Breast epithelium (tissue), 4 donors: ENCODE measurements at regions not wholly inside any gene's neighbourhood (a gene's known extent, or its start where the extent isn't known, plus 50 kb on each side); places are given as distances from the start of the nearest gene placed in this dataset.

ENCODE experiments used
- DNase-seq, 2 donors: peaks; one replicate each; pipeline ENCODE4 v3.0.0-alpha.2; 2019; ENCODE audit warnings: low spot score in 2 of 2
- H3K27ac ChIP-seq, 2 donors: fragments of 200-600 bp; sonication (generic) in 1 of 2; one replicate each; pipeline ENCODE4 v1.5.1; 2016 to 2019; ENCODE audit warnings: mild to moderate bottlenecking in 1 of 2
- H3K27me3 ChIP-seq, 2 donors: fragments of 200-600 bp; sonication (generic) in 1 of 2; one replicate each; pipeline versions ENCODE4 v1.5.1 to v1.6.0; 2017 to 2019; ENCODE audit warnings: control low read depth in 1 of 2, mild to moderate bottlenecking in 1 of 2
- H3K36me3 ChIP-seq: fragments of 200-600 bp; one replicate; pipeline ENCODE4 v1.5.1; 2019
- H3K4me1 ChIP-seq, 2 donors: fragments of 200-600 bp; sonication (generic); one replicate each; pipeline ENCODE4 v1.5.1; 2016 to 2019; ENCODE audit warnings: control low read depth in 1 of 2
- H3K4me3 ChIP-seq, 3 donors: fragments of 200-600 bp; sonication (generic); 1 replicate in 2 of 3; 2 replicates in 1 of 3; pipeline ENCODE4 v1.5.1; 2016 to 2019; ENCODE audit warnings: mild to moderate bottlenecking in 3 of 3, moderate library complexity in 2 of 3
- H3K9me3 ChIP-seq, 2 donors: fragments of 200-600 bp; sonication (generic) in 1 of 2; one replicate each; pipeline ENCODE4 v1.5.1; 2016 to 2019; ENCODE audit warnings: control low read depth in 1 of 2
- POLR2A ChIP-seq: fragments of 450-650 bp; IDR thresholded peaks from one replicate; pipeline ENCODE4 v1.6.1; 2016; ENCODE audit warnings: antibody characterized with exemption, mild to moderate bottlenecking, moderate library complexity
- POLR2AphosphoS5 ChIP-seq, 3 donors: sonication (generic); formaldehyde crosslinking; IDR thresholded peaks; one replicate each; pipeline ENCODE4 v1.6.1; 2017; ENCODE audit warnings: antibody characterized with exemption in 3 of 3
- intact Hi-C: fragments of 100-400 bp; cut with DNase I; formaldehyde crosslinking; loops from one replicate; pipeline ENCODE4 v1.15.1; 2023; ENCODE audit warnings: low total_unique reads
- TF ChIP-seq, protein P1 (sequence below), 3 donors: fragments of 450-650 bp; IDR thresholded peaks; one replicate each; pipeline ENCODE4 v1.5.1; 2016 to 2017; ENCODE audit warnings: antibody characterized with exemption in 3 of 3, mild to moderate bottlenecking in 3 of 3, moderate library complexity in 3 of 3

DNA sequence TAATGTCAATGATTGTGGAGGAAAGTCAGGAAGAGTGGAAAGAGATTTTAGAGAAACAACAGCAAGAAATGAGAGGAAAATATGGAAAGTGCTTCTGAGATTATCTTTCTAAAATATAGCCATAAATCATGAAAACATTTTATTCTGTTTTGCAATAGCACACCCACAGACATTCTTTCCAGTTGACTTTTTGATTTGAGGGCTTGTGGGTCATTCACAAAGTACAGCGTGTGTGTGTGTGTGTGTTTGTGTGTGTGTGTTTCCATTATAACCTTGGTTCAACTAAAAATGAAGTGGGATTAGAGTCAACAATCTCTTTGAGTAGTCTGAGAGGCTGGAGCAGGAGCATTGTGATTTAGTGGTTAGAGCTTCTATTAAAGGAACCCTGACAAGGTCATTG, 116.6 kb upstream of the GAS1 start:
- Histone ChIP-seq H3K9me3 (no peaks in the 10 kb centered on the region), H3K4me1 (no peaks in the 10 kb centered on the region)

DNA sequence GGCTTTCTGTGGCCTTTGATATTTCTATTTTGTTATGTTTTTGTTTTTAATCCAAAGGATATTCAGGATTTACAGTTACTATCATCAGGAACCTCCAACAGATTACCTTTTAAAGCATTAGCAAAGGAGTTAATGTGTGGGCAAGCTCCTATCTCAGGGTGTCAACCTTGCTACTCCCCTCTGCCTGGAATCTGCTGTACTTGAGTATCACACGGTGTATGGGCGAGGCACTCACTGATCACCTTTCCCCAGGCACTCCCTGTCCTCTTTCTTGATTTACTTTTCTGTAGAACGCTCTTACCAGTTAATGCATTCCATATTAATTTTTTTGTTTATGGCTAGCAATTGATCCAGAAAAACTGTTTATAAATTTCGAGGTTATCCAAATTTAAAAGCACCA, 117.0 kb upstream of the GAS1 start:
- H3K36me3 ChIP-seq: no peaks in the 10 kb centered on the region
- no peak for DNase-seq
- H3K27me3 ChIP-seq: no peaks in the 10 kb centered on the region
- intact Hi-C loops: no loop called here
- H3K4me1 ChIP-seq: no peaks in the 10 kb centered on the region
- H3K4me3 ChIP-seq: no peak overlapping the region
- H3K9me3 ChIP-seq: no peaks in the 10 kb centered on the region
- H3K27ac ChIP-seq: peak overlapping the region in 1 of 2 donors; percentile 55
- TF ChIP-seq POLR2A (no peak), POLR2AphosphoS5 (IDR thresholded peaks at IDR 0.05) (no peak)
- TF ChIP-seq, protein P1, sequence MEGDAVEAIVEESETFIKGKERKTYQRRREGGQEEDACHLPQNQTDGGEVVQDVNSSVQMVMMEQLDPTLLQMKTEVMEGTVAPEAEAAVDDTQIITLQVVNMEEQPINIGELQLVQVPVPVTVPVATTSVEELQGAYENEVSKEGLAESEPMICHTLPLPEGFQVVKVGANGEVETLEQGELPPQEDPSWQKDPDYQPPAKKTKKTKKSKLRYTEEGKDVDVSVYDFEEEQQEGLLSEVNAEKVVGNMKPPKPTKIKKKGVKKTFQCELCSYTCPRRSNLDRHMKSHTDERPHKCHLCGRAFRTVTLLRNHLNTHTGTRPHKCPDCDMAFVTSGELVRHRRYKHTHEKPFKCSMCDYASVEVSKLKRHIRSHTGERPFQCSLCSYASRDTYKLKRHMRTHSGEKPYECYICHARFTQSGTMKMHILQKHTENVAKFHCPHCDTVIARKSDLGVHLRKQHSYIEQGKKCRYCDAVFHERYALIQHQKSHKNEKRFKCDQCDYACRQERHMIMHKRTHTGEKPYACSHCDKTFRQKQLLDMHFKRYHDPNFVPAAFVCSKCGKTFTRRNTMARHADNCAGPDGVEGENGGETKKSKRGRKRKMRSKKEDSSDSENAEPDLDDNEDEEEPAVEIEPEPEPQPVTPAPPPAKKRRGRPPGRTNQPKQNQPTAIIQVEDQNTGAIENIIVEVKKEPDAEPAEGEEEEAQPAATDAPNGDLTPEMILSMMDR (IDR thresholded peaks at IDR 0.05): no peak

More for the DNA sequence above, 116.6 kb upstream of the GAS1 start:
- no peak for DNase-seq
- Histone ChIP-seq H3K27ac (peak overlapping the region; percentile 8 to 55), H3K27me3 (no peaks in the 10 kb centered on the region), H3K4me3 (no peak overlapping the region), H3K36me3 (no peaks in the 10 kb centered on the region)
- TF ChIP-seq, protein P1 (IDR thresholded peaks at IDR 0.05): no peak
- TF ChIP-seq POLR2AphosphoS5 (IDR thresholded peaks at IDR 0.05): peak in 1 of 3 donors; percentile 77
- intact Hi-C loops: no loop called here

DNA sequence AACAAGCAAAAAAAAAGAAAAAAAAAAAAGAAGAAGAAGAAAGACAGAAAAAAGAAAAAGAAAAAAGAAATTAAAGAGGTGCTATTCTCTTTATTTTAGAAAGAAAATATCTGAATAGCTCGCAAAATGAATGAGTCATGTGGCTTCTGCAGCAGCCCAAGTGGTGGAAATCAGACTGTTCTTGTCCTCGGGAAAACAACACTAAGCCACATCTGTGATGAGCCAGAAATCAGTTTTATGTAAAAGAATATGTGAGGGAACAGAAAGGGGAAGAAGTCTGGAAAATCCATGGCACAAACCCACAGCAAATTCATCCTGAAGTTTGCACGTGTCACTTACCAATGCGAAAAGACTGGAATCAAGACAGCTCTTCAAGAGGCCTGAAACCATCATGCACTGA, 118.7 kb upstream of the GAS1 start:
- intact Hi-C loops: no loop called here

DNA sequence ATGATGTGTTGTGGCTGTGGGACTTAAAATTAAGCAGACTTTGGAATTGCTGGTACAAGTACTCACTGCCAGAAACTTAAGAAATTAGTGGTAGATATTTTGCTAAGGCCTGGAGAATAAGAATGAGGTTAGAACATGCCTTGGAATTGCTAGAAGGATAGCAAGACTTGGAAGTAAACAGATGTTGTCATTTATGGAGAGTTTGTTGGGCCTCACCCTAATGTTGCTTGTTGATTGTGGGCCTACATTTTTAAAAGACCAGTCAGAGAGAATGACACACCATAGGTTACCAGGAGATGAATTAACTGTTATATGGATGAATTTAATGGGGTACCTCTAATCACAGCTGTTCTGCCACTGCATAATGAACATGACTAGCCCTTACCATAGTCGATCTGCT, 120.1 kb upstream of the GAS1 start:
- no peak for DNase-seq
- H3K27me3 ChIP-seq: no peaks in the 10 kb centered on the region
- H3K27ac ChIP-seq: peak overlapping the region in 1 of 2 donors; percentile 71
- intact Hi-C loops: no loop called here
- no peak overlapping the region for H3K4me3 ChIP-seq
- TF ChIP-seq POLR2A: no peak
- TF ChIP-seq, protein P1 (IDR thresholded peaks at IDR 0.05): no peak
- no peak for TF ChIP-seq POLR2AphosphoS5 (IDR thresholded peaks at IDR 0.05)
- H3K9me3 ChIP-seq: no peaks in the 10 kb centered on the region
- no peaks in the 10 kb centered on the region for H3K36me3 ChIP-seq
- no peaks in the 10 kb centered on the region for H3K4me1 ChIP-seq

More for the DNA sequence above, 118.7 kb upstream of the GAS1 start:
- H3K4me3 ChIP-seq: no peak overlapping the region
- H3K27ac ChIP-seq: no peak overlapping the region
- TF ChIP-seq POLR2A (no peak), POLR2AphosphoS5 (IDR thresholded peaks at IDR 0.05) (no peak)
- TF ChIP-seq, protein P1 (IDR thresholded peaks at IDR 0.05): no peak
- H3K9me3 ChIP-seq: no peaks in the 10 kb centered on the region
- no peaks in the 10 kb centered on the region for H3K27me3 ChIP-seq
- H3K4me1 ChIP-seq: no peaks in the 10 kb centered on the region
- no peak for DNase-seq
- no peaks in the 10 kb centered on the region for H3K36me3 ChIP-seq

DNA sequence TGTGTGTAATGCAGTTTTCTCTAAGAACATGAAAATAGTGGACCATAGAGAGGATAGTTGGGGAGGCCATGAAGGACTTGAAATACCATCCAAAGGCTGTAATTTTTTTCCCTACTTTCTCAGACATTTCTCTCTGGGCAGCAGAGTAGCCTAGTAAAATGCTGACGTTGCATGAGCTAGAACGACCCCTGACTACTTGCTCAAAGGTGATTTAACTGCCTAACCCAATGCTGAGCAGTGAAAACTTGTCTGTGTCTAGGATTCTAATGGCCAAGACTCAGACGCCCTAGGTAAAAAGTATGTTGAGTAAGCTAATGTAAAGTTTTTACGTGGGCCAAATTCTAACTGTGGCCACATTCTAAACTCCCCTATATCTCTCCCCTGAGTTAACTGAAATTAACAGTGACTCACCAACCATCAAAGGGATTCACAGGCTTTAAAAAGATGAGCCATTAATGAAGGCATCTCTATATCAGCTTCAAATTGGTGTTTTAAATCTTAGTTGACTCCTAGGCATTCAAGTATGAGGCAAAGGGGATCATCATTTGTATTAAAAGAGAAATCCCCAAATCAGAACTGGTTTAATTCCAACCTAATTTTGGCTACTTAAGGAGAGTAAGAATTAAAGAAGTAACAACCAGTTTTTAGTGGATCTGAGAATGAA, 121.0 kb upstream of the GAS1 start:
- intact Hi-C loops: no loop called here
- Histone ChIP-seq H3K4me1 (no peaks in the 10 kb centered on the region), H3K27ac (no peak overlapping the region), H3K36me3 (no peaks in the 10 kb centered on the region), H3K4me3 (no peak overlapping the region), H3K9me3 (no peaks in the 10 kb centered on the region), H3K27me3 (no peaks in the 10 kb centered on the region)
- DNase-seq: no peak
- TF ChIP-seq POLR2A: no peak
- TF ChIP-seq, protein P1 (IDR thresholded peaks at IDR 0.05): no peak
- TF ChIP-seq POLR2AphosphoS5 (IDR thresholded peaks at IDR 0.05): no peak
